Endodermal cell (in vitro differentiated cells): ENCODE measurements at regions not wholly inside any gene's neighbourhood (a gene's known extent, or its start where the extent isn't known, plus 50 kb on each side); places are given as distances from the start of the nearest gene placed in this dataset.

Experiments used
- DNase-seq: peaks from one replicate; pipeline ENCODE4 v3.0.0-alpha.2; 2017
- H3K27ac ChIP-seq: 2 replicates; pipeline ENCODE4 v1.5.1; 2013; ENCODE audit warnings: mild to moderate bottlenecking, low read depth, low read length, moderate library complexity
- H3K27me3 ChIP-seq: 2 replicates; pipeline ENCODE4 v1.6.1; 2013; ENCODE audit warnings: mild to moderate bottlenecking, low read length, moderate library complexity; ENCODE audit not compliant: insufficient read depth, control insufficient read depth, poor library complexity, severe bottlenecking
- H3K36me3 ChIP-seq: 2 replicates; pipeline ENCODE4 v1.7.0; 2013; ENCODE audit warnings: mild to moderate bottlenecking, low read length, moderate library complexity; ENCODE audit not compliant: control insufficient read depth, insufficient read depth
- H3K4me1 ChIP-seq: one replicate; pipeline ENCODE4 v1.7.0; 2013; ENCODE audit warnings: low read length; ENCODE audit not compliant: control insufficient read depth, insufficient read depth
- H3K4me3 ChIP-seq: 2 replicates; pipeline ENCODE4 v1.5.1; 2013; ENCODE audit warnings: mild to moderate bottlenecking, low read length, moderate library complexity
- H3K9ac ChIP-seq: 2 replicates; pipeline ENCODE4 v1.6.1; 2013; ENCODE audit warnings: mild to moderate bottlenecking, low read length, moderate library complexity; ENCODE audit not compliant: poor library complexity, severe bottlenecking; ENCODE audit errors: extremely low read depth
- H3K9me3 ChIP-seq: 2 replicates; pipeline ENCODE4 v1.6.1; 2013; ENCODE audit warnings: mild to moderate bottlenecking, low read length, moderate library complexity; ENCODE audit not compliant: control insufficient read depth
- H3K27ac Mint-ChIP-seq: 2 replicates; pipeline ENCODE4 v1.8.0; 2020; ENCODE audit warnings: mixed read lengths
- H3K27me3 Mint-ChIP-seq: 2 replicates; pipeline ENCODE4 v1.8.0; 2021; ENCODE audit warnings: mild to moderate bottlenecking, mixed read lengths; ENCODE audit not compliant: insufficient read depth
- H3K36me3 Mint-ChIP-seq: 2 replicates; pipeline ENCODE4 v1.8.0; 2020; ENCODE audit warnings: low read depth, mixed read lengths
- H3K4me1 Mint-ChIP-seq: 2 replicates; pipeline ENCODE4 v1.8.0; 2020; ENCODE audit warnings: mixed read lengths
- H3K4me3 Mint-ChIP-seq: 2 replicates; pipeline ENCODE4 v1.8.0; 2020; ENCODE audit warnings: mild to moderate bottlenecking, moderate library complexity, mixed read lengths
- H3K9me3 Mint-ChIP-seq: 2 replicates; pipeline ENCODE4 v1.8.0; 2020; ENCODE audit warnings: mild to moderate bottlenecking, mixed read lengths
- CTCF ChIP-seq: fragments of 200-600 bp; sonication (generic); conservative IDR thresholded peaks from 2 replicates; pipeline ENCODE4 v1.5.0; 2021; ENCODE audit warnings: antibody characterized with exemption, mild to moderate bottlenecking
- WGBS, 2 experiments: methylation state at CpG; one replicate each; pipeline versions ENCODE4 v1.1.5 to v1.1.7; 2013; ENCODE audit warnings: missing lambda C conversion rate in 2 of 2, mixed read lengths in 1 of 2; ENCODE audit not compliant: insufficient coverage in 1 of 2, insufficient read length in 1 of 2; 5-methylcytosine and 5-hydroxymethylcytosine counted together

GRCh38 chr2:217618744-217619143 is 384.1 kb downstream of the TNS1 start:
- Histone ChIP-seq H3K36me3 (no peaks in the 10 kb centered on the region), H3K9me3 (no peaks in the 10 kb centered on the region), H3K27ac (no peak overlapping the region), H3K4me1 (peaks cover 12% of the 10 kb centered on the region), H3K4me3 (no peak overlapping the region), H3K27me3 (no peaks in the 10 kb centered on the region), H3K9ac (no peak overlapping the region)
- H3K36me3 Mint-ChIP-seq, result no peaks in the 10 kb centered on the region
- DNase-seq, result no peak
- H3K9me3 Mint-ChIP-seq, result no peaks in the 10 kb centered on the region
- H3K27me3 Mint-ChIP-seq, result peaks cover 2% of the 10 kb centered on the region
- H3K27ac Mint-ChIP-seq, result no peak overlapping the region
- no peak for TF ChIP-seq CTCF
- no peak overlapping the region for H3K4me3 Mint-ChIP-seq
- WGBS, 2 experiments, result 98 to 100% methylated on average over 2 of the region's 2 CpGs
- H3K4me1 Mint-ChIP-seq, result peaks cover 23% of the 10 kb centered on the region

- Histone ChIP-seq H3K27me3 (no peaks in the 10 kb centered on the region), H3K27ac (no peak overlapping the region), H3K4me3 (no peak overlapping the region), H3K36me3 (no peaks in the 10 kb centered on the region), H3K4me1 (peaks cover 6% of the 10 kb centered on the region), H3K9me3 (no peaks in the 10 kb centered on the region), H3K9ac (no peak overlapping the region)
- peaks cover 15% of the 10 kb centered on the region for H3K4me1 Mint-ChIP-seq
- DNase-seq, result no peak
- H3K4me3 Mint-ChIP-seq, result no peak overlapping the region
- no peak overlapping the region for H3K27ac Mint-ChIP-seq
- TF ChIP-seq CTCF, result no peak
- no peaks in the 10 kb centered on the region for H3K36me3 Mint-ChIP-seq
- H3K27me3 Mint-ChIP-seq, result peaks cover 2% of the 10 kb centered on the region
- 87% methylated on average over 8 of the region's 8 CpGs; no CpG with 5 or more reads in 1 of the 2 experiments for WGBS, 2 experiments
- no peaks in the 10 kb centered on the region for H3K9me3 Mint-ChIP-seq
Observed at GRCh38 chr2:217617616-217618022, 385.2 kb downstream of the TNS1 start.

DNA sequence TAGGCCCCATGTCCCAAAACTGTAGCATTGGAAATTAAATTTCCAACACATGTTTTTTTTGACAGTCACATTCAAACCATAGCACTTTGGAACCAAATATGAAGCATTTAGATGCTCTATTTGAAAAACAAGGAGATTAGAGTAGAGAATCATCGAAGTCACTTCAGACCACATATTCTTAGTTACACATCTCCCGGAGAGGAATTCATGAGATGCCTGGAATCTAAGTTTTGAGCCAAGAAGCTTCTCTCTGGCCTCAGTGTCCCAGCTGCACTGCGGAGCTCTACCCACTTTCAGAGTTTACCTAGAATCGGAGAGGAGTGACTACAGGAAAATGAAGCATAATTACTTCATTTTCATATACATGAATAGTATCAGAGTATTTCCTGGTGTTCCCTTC is 385.9 kb downstream of the TNS1 start:
- no peaks in the 10 kb centered on the region for H3K27me3 ChIP-seq
- Mint-ChIP-seq H3K4me1 (peaks cover 9% of the 10 kb centered on the region), H3K9me3 (no peaks in the 10 kb centered on the region), H3K27ac (no peak overlapping the region), H3K27me3 (peaks cover 2% of the 10 kb centered on the region), H3K36me3 (no peaks in the 10 kb centered on the region), H3K4me3 (no peak overlapping the region)
- peaks cover 4% of the 10 kb centered on the region for H3K4me1 ChIP-seq
- 93 to 98% methylated on average over 2 to 4 of the region's 4 CpGs for WGBS, 2 experiments
- no peaks in the 10 kb centered on the region for H3K9me3 ChIP-seq
- no peak overlapping the region for H3K9ac ChIP-seq
- no peak for DNase-seq
- H3K4me3 ChIP-seq, result no peak overlapping the region
- no peak for TF ChIP-seq CTCF
- no peaks in the 10 kb centered on the region for H3K36me3 ChIP-seq
- no peak overlapping the region for H3K27ac ChIP-seq
